Stimulated activated naive B cell treated with anti-CD40 and anti-IgM and Interleukin-4, amounts not matched to agents 10 μg/mL and 1 μg/mL and 100 μg/mL, for 72 hours (primary cell): ENCODE measurements at regions not wholly inside any gene's neighbourhood (a gene's known extent, or its start where the extent isn't known, plus 50 kb on each side); places are given as distances from the start of the nearest gene placed in this dataset.
"Not testable (repeated sequence)": the region's sequence is repeated elsewhere in the genome, so short reads cannot be mapped to it uniquely, and the experiment has no call there.

Experiments used
- ATAC-seq, 2 donors: fragments of 150-1000 bp; cut with Tn5 transposase; replicated peaks; 2 replicates each; pipeline ENCODE4 v1.10.0; 2021; ENCODE audit warnings: moderate library complexity in 1 of 2
- DNase-seq: peaks from one replicate; pipeline ENCODE4 v3.0.0; 2021
- H3K27ac Mint-ChIP-seq: one replicate; pipeline ENCODE4 v1.8.0; 2022; ENCODE audit warnings: mild to moderate bottlenecking, mixed read lengths
- H3K27me3 Mint-ChIP-seq, 2 donors: one replicate each; pipeline ENCODE4 v1.8.0; 2022; ENCODE audit warnings: mixed read lengths in 2 of 2
- H3K36me3 Mint-ChIP-seq, 2 donors: one replicate each; pipeline ENCODE4 v1.8.0; 2022; ENCODE audit warnings: mixed read lengths in 2 of 2, mild to moderate bottlenecking in 1 of 2
- H3K4me1 Mint-ChIP-seq, 2 donors: one replicate each; pipeline ENCODE4 v1.8.0; 2022; ENCODE audit warnings: mixed read lengths in 2 of 2, mild to moderate bottlenecking in 1 of 2
- H3K4me3 Mint-ChIP-seq, 2 donors: one replicate each; pipeline ENCODE4 v1.8.0; 2022; ENCODE audit warnings: mild to moderate bottlenecking in 2 of 2, mixed read lengths in 2 of 2, moderate library complexity in 1 of 2
- H3K9me3 Mint-ChIP-seq, 2 donors: one replicate each; pipeline ENCODE4 v1.8.0; 2022; ENCODE audit warnings: mixed read lengths in 2 of 2, mild to moderate bottlenecking in 1 of 2

- Mint-ChIP-seq H3K36me3 (no peaks in the 10 kb centered on the region), H3K4me1 (no peaks in the 10 kb centered on the region), H3K9me3 (peaks cover 3 to 5% of the 10 kb centered on the region in 2 donors), H3K27me3 (no peaks in the 10 kb centered on the region), H3K27ac (no peak overlapping the region), H3K4me3 (no peak overlapping the region)
- DNase-seq (no peak), ATAC-seq (no peak)
These were observed 215.1 kb upstream of the TBX18 start for GRCh38 chr6:84979541-84979940.

- Mint-ChIP-seq H3K4me1 (no peaks in the 10 kb centered on the region), H3K27ac (no peak overlapping the region), H3K9me3 (peaks cover 2 to 5% of the 10 kb centered on the region in 2 donors), H3K36me3 (no peaks in the 10 kb centered on the region), H3K4me3 (no peak overlapping the region), H3K27me3 (no peaks in the 10 kb centered on the region)
- no peak for ATAC-seq
- DNase-seq: no peak
These were observed 212.9 kb upstream of the TBX18 start for GRCh38 chr6:84977363-84977705.

GRCh38 chr6:84976526-84977362, 212.3 kb upstream of the TBX18 start:
- Mint-ChIP-seq H3K36me3 (no peaks in the 10 kb centered on the region), H3K4me3 (no peak overlapping the region), H3K4me1 (no peaks in the 10 kb centered on the region), H3K27ac (no peak overlapping the region), H3K9me3 (peaks cover 2 to 5% of the 10 kb centered on the region in 2 donors), H3K27me3 (no peaks in the 10 kb centered on the region)
- DNase-seq: no peak
- ATAC-seq: no peak

- H3K4me3 Mint-ChIP-seq: no peak overlapping the region
- no peaks in the 10 kb centered on the region for H3K36me3 Mint-ChIP-seq
- H3K27me3 Mint-ChIP-seq: no peaks in the 10 kb centered on the region
- no peaks in the 10 kb centered on the region for H3K4me1 Mint-ChIP-seq
- no peak overlapping the region for H3K27ac Mint-ChIP-seq
- peaks cover 0 to 3% of the 10 kb centered on the region in 2 donors for H3K9me3 Mint-ChIP-seq
- ATAC-seq (no peak), DNase-seq (no peak)
These were observed 210.9 kb upstream of the TBX18 start for GRCh38 chr6:84975316-84975715.

- Mint-ChIP-seq H3K4me1 (no peaks in the 10 kb centered on the region), H3K36me3 (no peaks in the 10 kb centered on the region), H3K4me3 (no peak overlapping the region), H3K9me3 (peaks cover 0 to 6% of the 10 kb centered on the region in 2 donors), H3K27me3 (no peaks in the 10 kb centered on the region), H3K27ac (no peak overlapping the region)
- ATAC-seq: no peak
- no peak for DNase-seq
These were observed 209.2 kb upstream of the TBX18 start for GRCh38 chr6:84973606-84974005.

- H3K36me3 Mint-ChIP-seq: peaks cover 0 to 2% of the 10 kb centered on the region in 2 donors
- H3K27ac Mint-ChIP-seq: no peak overlapping the region
- peaks cover 15 to 18% of the 10 kb centered on the region in 2 donors for H3K9me3 Mint-ChIP-seq
- ATAC-seq (no peak), DNase-seq (no peak)
- H3K4me3 Mint-ChIP-seq: no peak overlapping the region
- no peaks in the 10 kb centered on the region for H3K4me1 Mint-ChIP-seq
- no peaks in the 10 kb centered on the region for H3K27me3 Mint-ChIP-seq
These were observed 203.6 kb upstream of the TBX18 start for GRCh38 chr6:84967965-84968364.

- H3K36me3 Mint-ChIP-seq: peaks cover 0 to 2% of the 10 kb centered on the region in 2 donors
- no peaks in the 10 kb centered on the region for H3K27me3 Mint-ChIP-seq
- peaks cover 17% of the 10 kb centered on the region in 2 donors for H3K9me3 Mint-ChIP-seq
- H3K27ac Mint-ChIP-seq: no peak overlapping the region
- no peak overlapping the region for H3K4me3 Mint-ChIP-seq
- ATAC-seq: no peak
- no peak for DNase-seq
- no peaks in the 10 kb centered on the region for H3K4me1 Mint-ChIP-seq
These were observed 203.0 kb upstream of the TBX18 start for GRCh38 chr6:84967389-84967788.

- Mint-ChIP-seq H3K4me3 (no peak overlapping the region), H3K36me3 (no peaks in the 10 kb centered on the region), H3K27me3 (no peaks in the 10 kb centered on the region), H3K9me3 (peaks cover 2 to 7% of the 10 kb centered on the region in 2 donors), H3K27ac (no peak overlapping the region), H3K4me1 (no peaks in the 10 kb centered on the region)
- no peak for ATAC-seq
- no peak for DNase-seq
These were observed 188.8 kb upstream of the TBX18 start for GRCh38 chr6:84953111-84953755.

- not testable (repeated sequence) for H3K4me3 Mint-ChIP-seq, H3K27me3 Mint-ChIP-seq, H3K36me3 Mint-ChIP-seq, ATAC-seq, H3K27ac Mint-ChIP-seq, DNase-seq, H3K4me1 Mint-ChIP-seq
- H3K9me3 Mint-ChIP-seq: peaks cover 4 to 15% of the 10 kb centered on the region in 2 donors
These were observed 180.5 kb upstream of the TBX18 start for GRCh38 chr6:84944926-84945325.

- no peaks in the 10 kb centered on the region for H3K27me3 Mint-ChIP-seq
- H3K9me3 Mint-ChIP-seq: peaks cover 4 to 15% of the 10 kb centered on the region in 2 donors
- H3K4me3 Mint-ChIP-seq: no peak overlapping the region
- DNase-seq (no peak), ATAC-seq (no peak)
- no peaks in the 10 kb centered on the region for H3K4me1 Mint-ChIP-seq
- no peak overlapping the region for H3K27ac Mint-ChIP-seq
- H3K36me3 Mint-ChIP-seq: no peaks in the 10 kb centered on the region
These were observed 179.5 kb upstream of the TBX18 start for GRCh38 chr6:84943905-84944304.

- not testable (repeated sequence) for H3K27ac Mint-ChIP-seq
These were observed 177.2 kb upstream of the TBX18 start for GRCh38 chr6:84941609-84942008.

GRCh38 chr6:84929212-84929611, 164.8 kb upstream of the TBX18 start:
- H3K9me3 Mint-ChIP-seq: no peaks in the 10 kb centered on the region
- no peaks in the 10 kb centered on the region for H3K36me3 Mint-ChIP-seq
- no peaks in the 10 kb centered on the region for H3K27me3 Mint-ChIP-seq
- ATAC-seq (no peak), DNase-seq (no peak)
- H3K27ac Mint-ChIP-seq: no peak overlapping the region
- no peaks in the 10 kb centered on the region for H3K4me1 Mint-ChIP-seq
- no peak overlapping the region for H3K4me3 Mint-ChIP-seq

More at GRCh38 chr6:84941609-84942008, 177.2 kb upstream of the TBX18 start:
- not testable (repeated sequence) for ATAC-seq, H3K27me3 Mint-ChIP-seq, H3K36me3 Mint-ChIP-seq, H3K4me3 Mint-ChIP-seq, H3K4me1 Mint-ChIP-seq, DNase-seq
- peaks cover 6 to 13% of the 10 kb centered on the region in 2 donors for H3K9me3 Mint-ChIP-seq

- Mint-ChIP-seq H3K27me3 (no peaks in the 10 kb centered on the region), H3K9me3 (no peaks in the 10 kb centered on the region), H3K27ac (no peak overlapping the region), H3K4me1 (no peaks in the 10 kb centered on the region), H3K36me3 (no peaks in the 10 kb centered on the region), H3K4me3 (no peak overlapping the region)
- DNase-seq: no peak
- ATAC-seq: no peak
These were observed 163.2 kb upstream of the TBX18 start for GRCh38 chr6:84927551-84927950.

- H3K4me1 Mint-ChIP-seq: no peaks in the 10 kb centered on the region
- H3K27ac Mint-ChIP-seq: no peak overlapping the region
- no peaks in the 10 kb centered on the region for H3K36me3 Mint-ChIP-seq
- DNase-seq (no peak), ATAC-seq (no peak)
- H3K4me3 Mint-ChIP-seq: no peak overlapping the region
- H3K27me3 Mint-ChIP-seq: no peaks in the 10 kb centered on the region
- H3K9me3 Mint-ChIP-seq: no peaks in the 10 kb centered on the region
These were observed 162.1 kb upstream of the TBX18 start for GRCh38 chr6:84926189-84927155.
